Liver (tissue), 8 donors: ENCODE measurements at regions not wholly inside any gene's neighbourhood (a gene's known extent, or its start where the extent isn't known, plus 50 kb on each side); places are given as distances from the start of the nearest gene placed in this dataset.

Experiments used
- DNase-seq: peaks from one replicate; pipeline ENCODE4 v3.0.0-alpha.2; 2017; ENCODE audit warnings: low spot score
- H3K27ac ChIP-seq, 2 donors: one replicate each; pipeline ENCODE4 v1.7.0; 2013; ENCODE audit warnings: inconsistent platforms in 2 of 2, low read length in 2 of 2, control low read depth in 1 of 2, low read depth in 1 of 2, mild to moderate bottlenecking in 1 of 2
- H3K27me3 ChIP-seq, 4 donors: one replicate each; pipeline versions ENCODE4 v1.6.1 to v1.7.0; 2013; ENCODE audit warnings: low read length in 3 of 4, inconsistent platforms in 1 of 4, mild to moderate bottlenecking in 1 of 4, moderate library complexity in 1 of 4; ENCODE audit not compliant: control insufficient read depth in 4 of 4, insufficient read depth in 4 of 4
- H3K36me3 ChIP-seq, 4 donors: one replicate each; pipeline versions ENCODE4 v1.6.1 to v1.7.0; 2013; ENCODE audit warnings: low read length in 3 of 4, mild to moderate bottlenecking in 3 of 4, low read depth in 1 of 4, moderate library complexity in 1 of 4; ENCODE audit not compliant: control insufficient read depth in 4 of 4, insufficient read depth in 3 of 4
- H3K4me1 ChIP-seq, 4 donors: one replicate each; pipeline versions ENCODE4 v1.6.1 to v1.7.0; 2013; ENCODE audit warnings: low read length in 3 of 4, mild to moderate bottlenecking in 3 of 4, moderate library complexity in 1 of 4; ENCODE audit not compliant: control insufficient read depth in 4 of 4, insufficient read depth in 4 of 4
- H3K4me3 ChIP-seq, 3 donors: one replicate each; pipeline versions ENCODE4 v1.6.1 to v1.7.0; 2013; ENCODE audit warnings: low read length in 3 of 3, control low read depth in 1 of 3, low read depth in 1 of 3, mild to moderate bottlenecking in 1 of 3
- H3K9ac ChIP-seq, 2 donors: one replicate each; pipeline ENCODE4 v1.7.0; 2013; ENCODE audit warnings: low read length in 2 of 2, mild to moderate bottlenecking in 2 of 2, moderate library complexity in 2 of 2, control low read depth in 1 of 2, low read depth in 1 of 2
- H3K9me3 ChIP-seq, 4 donors: one replicate each; pipeline versions ENCODE4 v1.6.1 to v1.7.0; 2013; ENCODE audit warnings: low read length in 3 of 4; ENCODE audit not compliant: control insufficient read depth in 4 of 4
- ATF3 ChIP-seq: IDR thresholded peaks from 2 replicates; pipeline ENCODE4 v1.6.1; 2016; ENCODE audit warnings: antibody characterized with exemption
- CTCF ChIP-seq: fragments of 150-350 bp; IDR thresholded peaks from 2 replicates; pipeline ENCODE4 v1.5.1; 2017; ENCODE audit warnings: improper control_type of control experiment, low read depth, low read length; ENCODE audit not compliant: missing input control
- EGR1 ChIP-seq, 2 donors: IDR thresholded peaks; 2 replicates each; pipeline ENCODE4 v1.6.1; 2016 to 2018; ENCODE audit warnings: antibody characterized with exemption in 2 of 2, low read depth in 2 of 2
- FOXA1 ChIP-seq: IDR thresholded peaks from 2 replicates; pipeline ENCODE4 v1.6.1; 2016; ENCODE audit warnings: antibody characterized with exemption
- FOXA2 ChIP-seq: IDR thresholded peaks from 2 replicates; pipeline ENCODE4 v1.6.1; 2016; ENCODE audit warnings: antibody characterized with exemption
- GABPA ChIP-seq, 2 donors: IDR thresholded peaks in 1 of 2; conservative IDR thresholded peaks in 1 of 2; 2 replicates each; pipeline ENCODE4 v1.6.1; 2016; ENCODE audit warnings: antibody characterized with exemption in 2 of 2, mild to moderate bottlenecking in 1 of 2, moderate library complexity in 1 of 2
- HNF4A ChIP-seq, 2 donors: conservative IDR thresholded peaks; 2 replicates each; pipeline ENCODE4 v1.6.1; 2016; ENCODE audit warnings: antibody characterized with exemption in 2 of 2, mild to moderate bottlenecking in 2 of 2
- HNF4G ChIP-seq: IDR thresholded peaks from 2 replicates; pipeline ENCODE4 v1.6.1; 2016; ENCODE audit warnings: antibody characterized with exemption
- JUND ChIP-seq, 2 donors: IDR thresholded peaks; 2 replicates each; pipeline ENCODE4 v1.6.1; 2016; ENCODE audit warnings: antibody characterized with exemption in 2 of 2
- MAX ChIP-seq: IDR thresholded peaks from 2 replicates; pipeline ENCODE4 v1.6.1; 2016; ENCODE audit warnings: antibody characterized with exemption
- NR2F2 ChIP-seq: IDR thresholded peaks from 2 replicates; pipeline ENCODE4 v1.6.1; 2016; ENCODE audit warnings: antibody characterized with exemption
- RAD21 ChIP-seq, 2 donors: IDR thresholded peaks; 2 replicates each; pipeline ENCODE4 v1.6.1; 2016; ENCODE audit warnings: antibody characterized with exemption in 2 of 2, mild to moderate bottlenecking in 2 of 2
- REST ChIP-seq: IDR thresholded peaks from 2 replicates; pipeline ENCODE4 v1.6.1; 2016; ENCODE audit warnings: antibody characterized with exemption, mild to moderate bottlenecking
- RXRA ChIP-seq, 2 donors: IDR thresholded peaks; 2 replicates each; pipeline ENCODE4 v1.6.1; 2017 to 2018; ENCODE audit warnings: antibody characterized with exemption in 2 of 2, mild to moderate bottlenecking in 1 of 2
- TAF1 ChIP-seq: conservative IDR thresholded peaks from 2 replicates; pipeline ENCODE4 v1.6.1; 2016; ENCODE audit warnings: antibody characterized with exemption, mild to moderate bottlenecking
- YY1 ChIP-seq: IDR thresholded peaks from 2 replicates; pipeline ENCODE4 v1.6.1; 2016; ENCODE audit warnings: antibody characterized with exemption, mild to moderate bottlenecking
- ZBTB33 ChIP-seq: IDR thresholded peaks from 2 replicates; pipeline ENCODE4 v1.6.1; 2016; ENCODE audit warnings: antibody characterized with exemption
- WGBS: extraction: QIAGEN DNeasy Blood & Tissue Kit; methylation state at CpG from one replicate; pipeline ENCODE4 v1.1.7; 2013; 5-methylcytosine and 5-hydroxymethylcytosine counted together
- donor health status: healthy.
- donor health status: healthy.
- donor health status: healthy.
- donor health status: healthy.
- donor health status: healthy.

- no peak for TF ChIP-seq ZBTB33
- no peak for TF ChIP-seq ATF3
- no peak for TF ChIP-seq HNF4A (conservative IDR thresholded peaks at IDR 0.05)
- TF ChIP-seq MAX: no peak
Observed at GRCh38 chr4:4593596-4594284, 51.9 kb upstream of the STX18 start (continued).

- H3K27me3 ChIP-seq: no peaks in the 10 kb centered on the region
- 68% methylated on average over 4 of the region's 4 CpGs for WGBS
- no peak overlapping the region for H3K4me3 ChIP-seq
- H3K9me3 ChIP-seq: peaks cover 2 to 7% (median 5%) of the 10 kb centered on the region in 4 donors
- TF ChIP-seq NR2F2 (no peak), HNF4G (no peak), JUND (IDR thresholded peaks at IDR 0.05) (no peak), RAD21 (IDR thresholded peaks at IDR 0.05) (no peak), RXRA (IDR thresholded peaks at IDR 0.05) (no peak), CTCF (no peak), TAF1 (no peak), HNF4A (conservative IDR thresholded peaks at IDR 0.05) (no peak), YY1 (no peak), ZBTB33 (no peak), MAX (no peak), EGR1 (IDR thresholded peaks at IDR 0.05; ENCODE audit: low read depth in 2 of 2) (no peak), REST (no peak), FOXA2 (no peak), GABPA (IDR thresholded peaks at IDR 0.05 in 1 of 2, conservative IDR thresholded peaks at IDR 0.05 in 1 of 2) (no peak), FOXA1 (no peak)
- no peak overlapping the region for H3K9ac ChIP-seq
- DNase-seq: no peak
- H3K36me3 ChIP-seq: no peaks in the 10 kb centered on the region
- no peaks in the 10 kb centered on the region for H3K4me1 ChIP-seq
- H3K27ac ChIP-seq: no peak overlapping the region
Observed at GRCh38 chr4:4592414-4592813, 50.6 kb upstream of the STX18 start.
